ENCODE measurements at regions not wholly inside any gene's neighbourhood (a gene's known extent, or its start where the extent isn't known, plus 50 kb on each side); places are given as distances from the start of the nearest gene placed in this dataset.

DNA sequence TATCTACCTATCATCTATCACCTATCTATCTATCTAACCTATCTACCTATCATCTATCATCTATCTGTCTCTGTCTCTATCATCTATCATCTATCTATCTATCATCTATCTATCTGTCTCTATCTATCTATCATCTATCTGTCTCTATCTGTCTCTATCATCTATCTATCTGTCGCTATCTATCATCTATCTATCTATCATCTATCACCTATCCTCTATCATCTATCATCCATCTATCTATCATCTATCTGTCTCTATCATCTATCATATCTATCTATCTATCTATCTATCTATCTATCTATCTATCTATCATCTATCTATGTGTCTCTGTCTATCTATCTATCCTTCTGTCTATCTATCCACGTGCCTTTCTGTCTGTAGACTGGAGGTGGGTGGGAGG, 59.5 kb upstream of the FAM20C start:
- Mint-ChIP-seq H3K4me1 (peaks cover 5% of the 10 kb centered on the region; the same call in 1 of the 2 replicates), H3K27me3 (ENCODE audit: low read depth) (no peaks in the 10 kb centered on the region), H3K27ac (no peak overlapping the region), H3K36me3 (no peaks in the 10 kb centered on the region), H3K9me3 (no peaks in the 10 kb centered on the region), H3K4me3 (no peak overlapping the region)
- ATAC-seq = no peak
- no peak for TF ChIP-seq RORB (CRISPR knock-in tag; IDR thresholded peaks at IDR 0.05)
- CTCF ChIA-PET = no interaction called here
- DNase-seq (ENCODE audit: low spot score) = no peak
- POLR2A ChIA-PET = no interaction called here

DNA sequence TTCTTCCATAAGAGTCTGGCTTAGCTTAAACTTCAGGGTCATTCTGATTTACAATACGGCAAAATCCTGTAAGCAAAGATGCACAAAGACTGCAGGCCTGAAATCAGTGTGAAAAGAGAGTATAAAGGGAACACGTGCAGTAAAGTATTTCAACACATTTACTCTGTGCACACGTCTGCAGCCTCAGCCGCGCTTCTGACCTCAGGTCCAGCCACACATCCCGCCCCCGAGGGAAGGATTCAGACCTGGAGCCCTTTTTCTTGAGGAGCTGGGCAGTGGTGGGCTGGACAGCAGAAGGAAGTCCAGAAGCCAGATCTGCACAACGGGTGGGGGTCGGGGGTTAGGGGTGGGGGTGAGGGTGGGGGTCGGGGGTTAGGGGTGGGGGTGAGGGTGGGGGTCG, 58.9 kb upstream of the FAM20C start:
- CTCF ChIA-PET = interaction anchor here (0.9 kb wide), 1 partner anchor 36 kb away, joined by 3 read pairs; no protein-coding TSS in a partner anchor
- Mint-ChIP-seq H3K27me3 (ENCODE audit: low read depth) (no peaks in the 10 kb centered on the region), H3K4me3 (no peak overlapping the region), H3K27ac (no peak overlapping the region), H3K4me1 (peaks cover 7% of the 10 kb centered on the region), H3K36me3 (no peaks in the 10 kb centered on the region), H3K9me3 (no peaks in the 10 kb centered on the region)
- TF ChIP-seq TEAD4 (CRISPR knock-in tag; IDR thresholded peaks at IDR 0.05) (no peak), ELF4 (CRISPR knock-in tag; IDR thresholded peaks at IDR 0.05; ENCODE audit: low read depth) (no peak), JAZF1 (CRISPR knock-in tag; IDR thresholded peaks at IDR 0.05) (no peak), ETV6 (CRISPR knock-in tag; IDR thresholded peaks at IDR 0.05) (no peak), RORB (CRISPR knock-in tag; IDR thresholded peaks at IDR 0.05) (no peak), FOXK1 (CRISPR knock-in tag; IDR thresholded peaks at IDR 0.05) (no peak), ZNF671 (CRISPR knock-in tag; IDR thresholded peaks at IDR 0.05) (no peak), GABPB1 (CRISPR knock-in tag; IDR thresholded peaks at IDR 0.05) (no peak), CBFB (CRISPR knock-in tag; IDR thresholded peaks at IDR 0.05; ENCODE audit: low read depth) (no peak), NR1H2 (CRISPR knock-in tag; IDR thresholded peaks at IDR 0.05) (no peak), ZNF121 (CRISPR knock-in tag; IDR thresholded peaks at IDR 0.05) (no peak), SMAD3 (CRISPR knock-in tag; IDR thresholded peaks at IDR 0.05; ENCODE audit: borderline replicate concordance) (no peak)
- TF ChIP-seq, protein P1, sequence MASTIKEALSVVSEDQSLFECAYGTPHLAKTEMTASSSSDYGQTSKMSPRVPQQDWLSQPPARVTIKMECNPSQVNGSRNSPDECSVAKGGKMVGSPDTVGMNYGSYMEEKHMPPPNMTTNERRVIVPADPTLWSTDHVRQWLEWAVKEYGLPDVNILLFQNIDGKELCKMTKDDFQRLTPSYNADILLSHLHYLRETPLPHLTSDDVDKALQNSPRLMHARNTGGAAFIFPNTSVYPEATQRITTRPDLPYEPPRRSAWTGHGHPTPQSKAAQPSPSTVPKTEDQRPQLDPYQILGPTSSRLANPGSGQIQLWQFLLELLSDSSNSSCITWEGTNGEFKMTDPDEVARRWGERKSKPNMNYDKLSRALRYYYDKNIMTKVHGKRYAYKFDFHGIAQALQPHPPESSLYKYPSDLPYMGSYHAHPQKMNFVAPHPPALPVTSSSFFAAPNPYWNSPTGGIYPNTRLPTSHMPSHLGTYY (CRISPR knock-in tag; IDR thresholded peaks at IDR 0.05) = no peak
- TF ChIP-seq, protein P2, sequence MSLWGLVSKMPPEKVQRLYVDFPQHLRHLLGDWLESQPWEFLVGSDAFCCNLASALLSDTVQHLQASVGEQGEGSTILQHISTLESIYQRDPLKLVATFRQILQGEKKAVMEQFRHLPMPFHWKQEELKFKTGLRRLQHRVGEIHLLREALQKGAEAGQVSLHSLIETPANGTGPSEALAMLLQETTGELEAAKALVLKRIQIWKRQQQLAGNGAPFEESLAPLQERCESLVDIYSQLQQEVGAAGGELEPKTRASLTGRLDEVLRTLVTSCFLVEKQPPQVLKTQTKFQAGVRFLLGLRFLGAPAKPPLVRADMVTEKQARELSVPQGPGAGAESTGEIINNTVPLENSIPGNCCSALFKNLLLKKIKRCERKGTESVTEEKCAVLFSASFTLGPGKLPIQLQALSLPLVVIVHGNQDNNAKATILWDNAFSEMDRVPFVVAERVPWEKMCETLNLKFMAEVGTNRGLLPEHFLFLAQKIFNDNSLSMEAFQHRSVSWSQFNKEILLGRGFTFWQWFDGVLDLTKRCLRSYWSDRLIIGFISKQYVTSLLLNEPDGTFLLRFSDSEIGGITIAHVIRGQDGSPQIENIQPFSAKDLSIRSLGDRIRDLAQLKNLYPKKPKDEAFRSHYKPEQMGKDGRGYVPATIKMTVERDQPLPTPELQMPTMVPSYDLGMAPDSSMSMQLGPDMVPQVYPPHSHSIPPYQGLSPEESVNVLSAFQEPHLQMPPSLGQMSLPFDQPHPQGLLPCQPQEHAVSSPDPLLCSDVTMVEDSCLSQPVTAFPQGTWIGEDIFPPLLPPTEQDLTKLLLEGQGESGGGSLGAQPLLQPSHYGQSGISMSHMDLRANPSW (CRISPR knock-in tag; conservative IDR thresholded peaks at IDR 0.05; ENCODE audit: low read depth) = no peak
- TF ChIP-seq, protein P3, sequence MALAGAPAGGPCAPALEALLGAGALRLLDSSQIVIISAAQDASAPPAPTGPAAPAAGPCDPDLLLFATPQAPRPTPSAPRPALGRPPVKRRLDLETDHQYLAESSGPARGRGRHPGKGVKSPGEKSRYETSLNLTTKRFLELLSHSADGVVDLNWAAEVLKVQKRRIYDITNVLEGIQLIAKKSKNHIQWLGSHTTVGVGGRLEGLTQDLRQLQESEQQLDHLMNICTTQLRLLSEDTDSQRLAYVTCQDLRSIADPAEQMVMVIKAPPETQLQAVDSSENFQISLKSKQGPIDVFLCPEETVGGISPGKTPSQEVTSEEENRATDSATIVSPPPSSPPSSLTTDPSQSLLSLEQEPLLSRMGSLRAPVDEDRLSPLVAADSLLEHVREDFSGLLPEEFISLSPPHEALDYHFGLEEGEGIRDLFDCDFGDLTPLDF (CRISPR knock-in tag; IDR thresholded peaks at IDR 0.05) = no peak
- TF ChIP-seq, protein P4, sequence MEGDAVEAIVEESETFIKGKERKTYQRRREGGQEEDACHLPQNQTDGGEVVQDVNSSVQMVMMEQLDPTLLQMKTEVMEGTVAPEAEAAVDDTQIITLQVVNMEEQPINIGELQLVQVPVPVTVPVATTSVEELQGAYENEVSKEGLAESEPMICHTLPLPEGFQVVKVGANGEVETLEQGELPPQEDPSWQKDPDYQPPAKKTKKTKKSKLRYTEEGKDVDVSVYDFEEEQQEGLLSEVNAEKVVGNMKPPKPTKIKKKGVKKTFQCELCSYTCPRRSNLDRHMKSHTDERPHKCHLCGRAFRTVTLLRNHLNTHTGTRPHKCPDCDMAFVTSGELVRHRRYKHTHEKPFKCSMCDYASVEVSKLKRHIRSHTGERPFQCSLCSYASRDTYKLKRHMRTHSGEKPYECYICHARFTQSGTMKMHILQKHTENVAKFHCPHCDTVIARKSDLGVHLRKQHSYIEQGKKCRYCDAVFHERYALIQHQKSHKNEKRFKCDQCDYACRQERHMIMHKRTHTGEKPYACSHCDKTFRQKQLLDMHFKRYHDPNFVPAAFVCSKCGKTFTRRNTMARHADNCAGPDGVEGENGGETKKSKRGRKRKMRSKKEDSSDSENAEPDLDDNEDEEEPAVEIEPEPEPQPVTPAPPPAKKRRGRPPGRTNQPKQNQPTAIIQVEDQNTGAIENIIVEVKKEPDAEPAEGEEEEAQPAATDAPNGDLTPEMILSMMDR (IDR thresholded peaks at IDR 0.05) = no peak
- no peak for DNase-seq (ENCODE audit: low spot score)
- ATAC-seq = no peak
- POLR2A ChIA-PET = no interaction called here

DNA sequence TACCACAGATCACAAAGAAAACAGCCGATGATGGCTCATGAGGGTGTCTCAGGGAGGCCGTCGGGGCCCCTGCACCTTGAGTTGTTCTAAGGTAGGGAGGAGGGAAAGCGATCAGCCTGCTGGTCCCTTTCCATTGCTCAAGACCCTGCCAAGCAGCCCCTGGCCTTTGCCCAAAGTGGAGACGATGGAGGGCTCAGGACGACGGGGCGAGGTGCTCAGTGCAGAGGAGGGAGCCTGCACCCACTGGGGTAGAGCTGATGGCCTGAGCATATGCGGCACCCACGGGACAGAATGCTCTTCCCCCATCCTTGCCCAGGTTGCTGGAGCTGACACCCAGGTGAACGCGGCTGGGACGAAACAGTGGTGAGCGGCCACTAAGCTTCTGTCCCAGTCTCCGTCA, 58.3 kb upstream of the FAM20C start:
- no peaks in the 10 kb centered on the region for H3K9me3 Mint-ChIP-seq
- no peak overlapping the region for H3K4me3 Mint-ChIP-seq
- no peaks in the 10 kb centered on the region for H3K27me3 Mint-ChIP-seq (ENCODE audit: low read depth)
- POLR2A ChIA-PET = no interaction called here
- no peak for DNase-seq (ENCODE audit: low spot score)
- ATAC-seq = no peak
- CTCF ChIA-PET = interaction anchor here (0.9 kb wide), 1 partner anchor 37 kb away, joined by 3 read pairs; no protein-coding TSS in a partner anchor
- no peak overlapping the region for H3K27ac Mint-ChIP-seq
- peaks cover 11% of the 10 kb centered on the region for H3K4me1 Mint-ChIP-seq
- H3K36me3 Mint-ChIP-seq = no peaks in the 10 kb centered on the region
- no peak for TF ChIP-seq ZNF317 (CRISPR knock-in tag; IDR thresholded peaks at IDR 0.05; ENCODE audit: borderline replicate concordance, low read depth)
- TF ChIP-seq, protein P5, sequence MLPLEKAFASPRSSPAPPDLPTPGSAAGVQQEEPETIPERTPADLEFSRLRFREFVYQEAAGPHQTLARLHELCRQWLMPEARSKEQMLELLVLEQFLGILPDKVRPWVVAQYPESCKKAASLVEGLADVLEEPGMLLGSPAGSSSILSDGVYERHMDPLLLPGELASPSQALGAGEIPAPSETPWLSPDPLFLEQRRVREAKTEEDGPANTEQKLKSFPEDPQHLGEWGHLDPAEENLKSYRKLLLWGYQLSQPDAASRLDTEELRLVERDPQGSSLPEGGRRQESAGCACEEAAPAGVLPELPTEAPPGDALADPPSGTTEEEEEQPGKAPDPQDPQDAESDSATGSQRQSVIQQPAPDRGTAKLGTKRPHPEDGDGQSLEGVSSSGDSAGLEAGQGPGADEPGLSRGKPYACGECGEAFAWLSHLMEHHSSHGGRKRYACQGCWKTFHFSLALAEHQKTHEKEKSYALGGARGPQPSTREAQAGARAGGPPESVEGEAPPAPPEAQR (CRISPR knock-in tag; IDR thresholded peaks at IDR 0.05) = no peak
- TF ChIP-seq, protein P6, sequence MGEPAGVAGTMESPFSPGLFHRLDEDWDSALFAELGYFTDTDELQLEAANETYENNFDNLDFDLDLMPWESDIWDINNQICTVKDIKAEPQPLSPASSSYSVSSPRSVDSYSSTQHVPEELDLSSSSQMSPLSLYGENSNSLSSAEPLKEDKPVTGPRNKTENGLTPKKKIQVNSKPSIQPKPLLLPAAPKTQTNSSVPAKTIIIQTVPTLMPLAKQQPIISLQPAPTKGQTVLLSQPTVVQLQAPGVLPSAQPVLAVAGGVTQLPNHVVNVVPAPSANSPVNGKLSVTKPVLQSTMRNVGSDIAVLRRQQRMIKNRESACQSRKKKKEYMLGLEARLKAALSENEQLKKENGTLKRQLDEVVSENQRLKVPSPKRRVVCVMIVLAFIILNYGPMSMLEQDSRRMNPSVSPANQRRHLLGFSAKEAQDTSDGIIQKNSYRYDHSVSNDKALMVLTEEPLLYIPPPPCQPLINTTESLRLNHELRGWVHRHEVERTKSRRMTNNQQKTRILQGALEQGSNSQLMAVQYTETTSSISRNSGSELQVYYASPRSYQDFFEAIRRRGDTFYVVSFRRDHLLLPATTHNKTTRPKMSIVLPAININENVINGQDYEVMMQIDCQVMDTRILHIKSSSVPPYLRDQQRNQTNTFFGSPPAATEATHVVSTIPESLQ (CRISPR knock-in tag; IDR thresholded peaks at IDR 0.05) = no peak
- TF ChIP-seq, protein P3 (CRISPR knock-in tag; IDR thresholded peaks at IDR 0.05) = no peak
- TF ChIP-seq, protein P7, sequence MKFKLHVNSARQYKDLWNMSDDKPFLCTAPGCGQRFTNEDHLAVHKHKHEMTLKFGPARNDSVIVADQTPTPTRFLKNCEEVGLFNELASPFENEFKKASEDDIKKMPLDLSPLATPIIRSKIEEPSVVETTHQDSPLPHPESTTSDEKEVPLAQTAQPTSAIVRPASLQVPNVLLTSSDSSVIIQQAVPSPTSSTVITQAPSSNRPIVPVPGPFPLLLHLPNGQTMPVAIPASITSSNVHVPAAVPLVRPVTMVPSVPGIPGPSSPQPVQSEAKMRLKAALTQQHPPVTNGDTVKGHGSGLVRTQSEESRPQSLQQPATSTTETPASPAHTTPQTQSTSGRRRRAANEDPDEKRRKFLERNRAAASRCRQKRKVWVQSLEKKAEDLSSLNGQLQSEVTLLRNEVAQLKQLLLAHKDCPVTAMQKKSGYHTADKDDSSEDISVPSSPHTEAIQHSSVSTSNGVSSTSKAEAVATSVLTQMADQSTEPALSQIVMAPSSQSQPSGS (CRISPR knock-in tag; IDR thresholded peaks at IDR 0.05; ENCODE audit: borderline replicate concordance, low read depth) = no peak
- TF ChIP-seq ZNF671 (CRISPR knock-in tag; IDR thresholded peaks at IDR 0.05) = no peak
